Adipose tissue (tissue), 3 donors: ENCODE measurements at regions not wholly inside any gene's neighbourhood (a gene's known extent, or its start where the extent isn't known, plus 50 kb on each side); places are given as distances from the start of the nearest gene placed in this dataset.
"Not testable (repeated sequence)": the region's sequence is repeated elsewhere in the genome, so short reads cannot be mapped to it uniquely, and the experiment has no call there.

Experiments
- H3K27ac ChIP-seq: one replicate; pipeline ENCODE4 v1.5.1; 2013; ENCODE audit warnings: low read depth, low read length
- WGBS, 3 donors: extraction: QIAGEN DNeasy Blood & Tissue Kit; methylation state at CpG; one replicate each; pipeline ENCODE4 v1.1.7; 2013; 5-methylcytosine and 5-hydroxymethylcytosine counted together
- donor health status: healthy with polysubstance abuse.
- donor health status: Bipolar disorder and iron deficiency.
- donor health status: healthy.

DNA sequence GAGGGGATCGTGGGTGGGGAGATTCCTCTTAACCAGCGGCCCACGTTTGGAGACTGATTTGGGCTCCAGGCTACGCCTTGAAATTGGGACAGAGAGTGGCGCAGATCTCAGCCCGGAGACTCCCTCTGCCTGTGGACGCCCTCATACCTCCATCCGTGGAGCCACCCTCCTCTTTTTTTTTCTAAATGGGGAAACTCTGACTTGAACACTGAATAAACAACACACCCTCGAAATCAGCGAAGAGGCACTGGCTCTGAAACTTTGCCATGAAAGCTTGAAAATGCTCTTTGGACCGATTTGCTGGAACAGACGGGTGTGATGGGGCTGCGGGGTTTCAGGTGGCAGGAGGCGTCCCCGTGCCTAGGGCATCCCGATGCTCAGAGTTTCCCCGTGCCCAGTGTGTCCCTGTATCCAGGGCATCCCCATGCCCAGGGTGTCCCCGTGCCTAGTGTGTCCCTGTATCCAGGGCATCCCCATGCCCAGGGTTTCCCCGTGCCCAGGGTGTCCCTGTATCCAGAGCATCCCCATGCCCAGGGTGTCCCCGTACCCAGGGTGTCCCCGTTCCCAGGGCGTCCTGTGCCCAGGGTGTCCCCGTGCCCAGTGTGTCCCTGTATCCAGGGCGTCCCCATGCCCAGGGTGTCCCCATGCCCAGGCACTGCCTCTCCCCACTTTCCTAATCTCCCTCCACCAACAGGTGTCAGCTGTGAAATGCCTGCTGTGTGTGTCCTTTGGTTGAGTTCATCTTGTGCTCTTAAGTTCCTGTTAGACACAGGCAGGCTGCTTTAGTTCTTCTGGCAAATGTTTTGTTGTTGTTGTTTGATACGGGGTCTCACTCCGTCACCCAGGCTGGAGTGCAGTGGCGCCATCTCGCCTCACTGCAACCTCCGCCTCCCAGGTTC is 187.0 kb downstream of the SEC14L1 start:
- WGBS, 3 donors = 88 to 91% (median 91%) methylated on average over 29 of the region's 29 CpGs
- H3K27ac ChIP-seq = no peak overlapping the region

DNA sequence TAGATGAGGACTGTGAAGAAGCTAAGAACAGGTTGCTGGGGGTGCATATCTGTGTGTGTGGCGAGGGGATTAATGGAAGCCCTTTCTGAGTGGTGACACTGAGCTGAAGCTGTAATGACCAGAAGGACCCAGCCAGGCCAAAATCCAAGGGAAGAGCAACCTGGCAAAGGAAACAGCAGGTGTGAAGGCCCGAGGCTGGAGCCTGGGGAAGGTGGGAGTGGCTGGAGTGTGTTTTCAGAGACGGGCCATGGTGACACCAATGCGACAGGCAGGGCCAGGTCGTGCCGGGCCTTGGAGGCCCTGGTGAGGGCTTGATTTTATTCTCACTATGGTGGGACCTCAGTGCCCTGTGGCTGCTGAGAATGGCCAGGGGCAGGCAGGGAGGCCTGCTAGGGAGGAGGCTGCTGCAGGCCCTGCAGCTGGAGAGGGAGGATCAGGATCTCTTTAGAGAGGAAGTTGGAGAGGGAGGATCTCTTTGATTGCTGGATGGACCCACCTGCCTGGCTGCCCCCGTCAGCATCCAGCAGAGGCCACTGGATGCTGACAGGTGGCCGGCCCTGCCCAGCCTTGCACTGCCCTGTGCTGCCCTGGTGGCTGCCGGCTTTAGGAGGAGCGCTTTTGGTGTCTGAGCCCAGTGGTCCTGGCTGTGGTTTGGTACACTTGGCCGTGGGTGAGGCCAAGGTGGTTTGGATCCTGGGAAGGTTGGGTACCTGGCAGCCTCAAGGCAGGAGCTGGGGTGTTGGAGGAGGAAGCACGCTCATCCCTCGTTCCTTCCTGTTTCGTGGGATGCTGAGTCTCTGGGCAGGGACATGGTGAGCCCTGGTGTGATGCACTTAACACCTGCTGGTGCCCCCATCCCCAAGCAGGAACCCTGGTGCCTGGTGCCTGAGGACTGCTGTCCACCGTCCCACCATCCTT is 188.3 kb downstream of the SEC14L1 start:
- 82 to 85% (median 83%) methylated on average over 15 of the region's 15 CpGs for WGBS, 3 donors
- H3K27ac ChIP-seq = no peak overlapping the region

DNA sequence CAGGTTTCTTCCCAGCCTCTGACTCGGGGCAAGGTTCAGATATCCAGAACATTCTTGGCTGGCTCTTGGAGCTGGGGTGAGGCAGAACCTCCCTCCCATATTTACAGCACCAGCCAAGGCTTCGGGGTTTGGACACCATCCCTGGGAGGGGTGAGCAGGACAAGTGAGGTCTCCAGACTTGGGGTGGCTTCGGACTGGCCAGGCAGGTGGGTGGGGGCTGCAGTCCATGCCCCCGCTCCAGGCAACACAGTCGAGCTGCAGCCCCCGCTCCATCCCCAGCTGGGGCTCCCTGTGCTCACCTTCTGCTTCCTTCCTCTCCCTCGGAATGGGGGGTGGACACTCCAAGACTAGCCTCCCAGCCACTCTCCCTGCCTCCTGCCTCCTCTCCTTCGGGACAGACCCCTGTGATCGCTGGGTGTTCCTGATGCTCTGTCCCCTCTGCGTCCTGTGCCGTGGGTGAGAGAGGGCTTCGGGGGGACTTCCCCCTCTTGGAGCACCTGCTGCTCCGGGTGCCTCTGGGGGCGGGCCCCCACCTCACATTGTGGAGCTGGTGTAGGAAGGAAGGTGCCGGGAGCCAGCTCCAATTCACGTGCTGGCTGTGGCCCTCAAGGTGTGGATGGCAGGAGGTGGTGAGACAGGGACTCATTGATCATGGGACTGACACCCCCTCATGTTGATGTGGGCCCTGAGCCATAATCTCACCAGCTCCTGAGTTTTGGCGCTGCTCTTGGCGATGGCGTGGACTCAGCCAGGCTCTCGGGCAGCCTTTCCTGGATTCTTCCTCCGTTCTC is 189.2 kb downstream of the SEC14L1 start:
- WGBS, 3 donors = 85 to 87% (median 86%) methylated on average over 21 of the region's 21 CpGs
- H3K27ac ChIP-seq = no peak overlapping the region

DNA sequence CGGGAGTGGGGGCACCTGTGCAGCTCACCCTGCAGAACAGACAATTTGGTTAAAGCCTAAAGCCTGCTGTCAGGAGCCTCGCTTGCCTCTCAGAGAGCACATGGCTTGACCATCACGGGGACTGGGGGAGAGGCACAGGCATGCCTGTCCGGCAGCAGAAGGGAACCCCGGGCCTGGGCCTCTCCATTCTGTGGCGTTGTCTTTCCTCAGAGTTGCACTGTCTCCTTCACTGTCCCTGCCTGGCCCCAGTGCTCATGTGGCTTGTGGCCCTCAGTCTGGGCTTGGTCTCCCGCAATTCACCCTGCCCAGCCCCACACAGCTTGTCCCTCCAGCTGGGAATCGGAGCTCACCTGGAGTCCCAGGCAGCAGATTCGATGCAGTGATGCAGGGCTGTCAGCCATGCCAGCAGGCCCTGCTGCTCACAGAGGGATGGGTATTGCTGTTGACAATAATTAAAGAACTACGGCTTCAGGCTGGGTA is 189.9 kb downstream of the SEC14L1 start:
- 85 to 93% (median 91%) methylated on average over 10 of the region's 10 CpGs for WGBS, 3 donors
- H3K27ac ChIP-seq = no peak overlapping the region

DNA sequence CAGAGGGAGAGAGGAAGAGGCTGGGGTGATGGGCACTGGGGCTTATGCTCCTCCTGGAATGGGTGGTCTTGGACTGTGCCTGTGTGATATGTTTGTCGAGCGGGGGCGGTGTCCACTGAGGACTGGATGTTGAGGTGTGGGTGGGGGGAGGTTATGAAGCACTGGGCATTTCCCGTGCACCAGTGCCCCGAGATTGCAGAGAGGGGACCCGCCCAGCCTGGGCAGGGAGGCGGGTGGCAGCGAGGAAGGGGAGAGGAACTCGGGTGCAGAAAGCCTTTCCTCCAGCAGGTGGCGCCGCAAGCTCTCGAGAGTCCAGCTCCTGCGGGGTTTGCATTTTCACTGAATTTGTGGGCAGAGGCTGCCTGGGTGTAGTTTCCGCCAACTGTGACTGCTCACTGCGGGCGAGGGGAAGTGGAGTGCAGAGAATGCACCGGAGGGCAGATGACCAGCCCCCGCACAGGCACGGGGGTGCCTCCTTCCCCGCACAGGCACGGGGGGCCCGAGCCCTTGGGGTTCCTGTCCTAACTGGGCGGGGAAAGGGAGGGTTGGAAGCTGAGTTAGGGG is 190.6 kb downstream of the SEC14L1 start:
- H3K27ac ChIP-seq = no peak overlapping the region
- 10 to 11% (median 11%) methylated on average over 21 to 23 of the region's 23 CpGs for WGBS, 3 donors

DNA sequence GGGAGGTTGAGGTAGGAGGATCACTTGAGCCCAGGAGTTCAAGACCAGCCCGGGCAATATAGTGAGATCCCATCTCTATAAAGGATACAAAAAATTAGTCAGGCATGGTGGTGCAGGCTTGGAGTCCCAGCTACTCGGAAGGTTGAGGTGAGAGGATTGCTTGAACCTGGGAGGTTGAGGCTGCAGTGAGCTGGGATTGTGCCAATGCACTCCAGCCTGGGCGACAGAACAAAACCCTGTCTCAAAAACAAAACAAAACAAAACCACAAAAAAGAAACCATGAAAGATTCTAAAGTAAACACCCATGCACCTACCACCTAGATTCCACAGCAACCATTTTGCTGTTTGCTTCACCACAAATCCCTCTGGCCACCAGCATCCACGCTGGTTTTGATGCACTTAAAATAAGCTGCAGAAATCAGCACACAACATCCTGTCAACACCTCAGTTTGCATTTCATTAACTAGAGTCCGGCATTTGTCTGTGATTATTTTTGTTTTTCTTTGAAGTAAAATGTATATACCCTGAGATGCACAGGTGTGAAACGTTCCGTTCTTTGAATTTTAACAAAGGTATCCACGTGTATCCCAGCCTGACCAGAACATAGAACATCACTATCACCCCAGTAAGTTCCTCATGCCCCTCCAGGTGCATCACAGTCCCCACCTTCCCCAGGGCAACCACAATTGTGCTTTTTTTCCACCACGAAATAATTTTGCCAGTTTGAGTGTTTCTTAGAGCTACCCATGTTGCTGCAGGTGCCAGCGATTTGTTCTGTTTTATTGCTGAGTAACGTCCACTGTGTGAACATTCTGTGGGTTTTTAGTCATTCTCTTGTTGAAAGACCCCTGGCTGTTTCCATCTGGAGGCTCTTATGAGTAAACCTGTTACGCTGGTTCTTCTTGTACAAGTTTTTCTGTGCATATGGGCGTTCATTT is 191.5 kb downstream of the SEC14L1 start:
- H3K27ac ChIP-seq = no peak overlapping the region
- WGBS, 3 donors = 73 to 78% (median 78%) methylated on average over 13 of the region's 13 CpGs

DNA sequence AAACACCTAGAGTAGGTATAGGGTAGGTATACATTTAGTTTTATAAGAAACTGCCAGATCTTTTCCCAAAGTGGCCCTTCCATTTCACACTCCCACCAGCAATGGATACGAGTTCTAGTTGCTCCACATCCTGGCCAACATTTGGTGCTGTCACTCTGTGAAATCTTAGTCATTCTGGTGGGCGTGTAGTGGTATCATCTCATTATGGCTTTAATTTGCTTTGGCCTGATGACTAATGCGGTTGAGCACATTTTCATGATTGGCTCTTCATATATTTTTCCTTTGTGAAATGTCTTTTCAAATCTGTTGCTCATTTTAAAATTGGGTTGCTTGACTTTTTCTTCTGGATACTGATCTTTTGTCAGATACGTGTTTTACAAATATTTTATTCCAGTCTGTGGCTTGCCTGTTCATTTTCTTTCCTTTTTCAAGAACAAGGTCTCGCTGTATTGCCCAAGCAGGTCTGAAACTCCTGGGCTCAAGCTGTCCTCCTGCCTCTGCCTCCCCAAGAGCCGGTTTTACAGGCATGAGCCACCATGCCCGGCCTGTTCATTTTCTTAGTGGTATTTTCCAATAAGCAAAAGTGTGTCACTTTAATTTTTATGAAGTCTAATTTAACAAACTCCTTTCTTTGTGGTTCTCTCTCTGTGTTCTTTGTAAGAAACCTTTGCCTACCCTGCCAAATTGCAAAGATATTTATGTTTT is 192.4 kb downstream of the SEC14L1 start:
- H3K27ac ChIP-seq = no peak overlapping the region
- WGBS, 3 donors = 81 to 92% (median 85%) methylated on average over 7 of the region's 7 CpGs

DNA sequence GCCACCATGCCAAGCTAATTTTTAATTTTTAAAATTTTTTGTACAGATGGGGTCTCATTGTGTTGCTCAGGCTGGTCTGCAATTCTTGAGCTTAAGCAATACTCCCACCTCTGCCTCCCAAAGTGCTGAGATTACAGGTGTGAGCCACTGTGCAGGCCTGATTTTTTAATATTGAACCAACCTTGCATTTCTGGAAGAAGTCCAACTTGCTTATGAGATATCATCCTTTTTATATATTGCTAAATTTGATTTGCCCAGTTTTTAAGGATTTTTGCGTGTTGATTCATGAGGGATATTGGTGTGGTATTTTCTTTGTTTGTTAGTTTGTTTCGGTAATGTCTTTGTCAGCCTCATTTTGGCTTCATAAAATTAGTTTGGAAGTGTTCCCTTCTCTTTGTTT is 196.4 kb downstream of the SEC14L1 start:
- WGBS, 3 donors = 95 to 99% (median 97%) methylated on average over 2 of the region's 2 CpGs
- no peak overlapping the region for H3K27ac ChIP-seq

DNA sequence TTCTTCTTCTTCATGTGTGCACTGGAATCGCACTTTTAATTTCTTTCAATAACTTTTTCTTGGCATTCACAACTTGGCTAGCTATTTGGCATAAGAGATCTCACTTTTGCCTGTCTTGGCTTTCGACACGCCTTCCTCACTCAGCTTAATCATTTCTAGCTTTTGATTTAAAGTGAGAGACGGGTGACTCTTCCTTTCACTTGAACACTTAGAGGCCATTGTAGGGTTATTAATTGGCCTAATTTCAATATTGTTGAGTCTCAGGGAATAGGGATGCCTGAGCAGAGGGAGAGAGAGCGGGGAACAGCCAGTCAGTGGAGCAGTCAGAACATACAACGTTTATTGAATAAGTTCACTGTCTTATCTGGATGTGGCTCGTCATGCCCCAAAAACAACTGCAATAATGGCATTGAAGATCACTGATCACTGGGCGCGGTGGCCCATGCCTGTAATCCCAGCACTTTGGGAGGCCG is 200.3 kb downstream of the SEC14L1 start:
- 69 to 75% (median 74%) methylated on average over 10 of the region's 10 CpGs for WGBS, 3 donors
- H3K27ac ChIP-seq = no peak overlapping the region

DNA sequence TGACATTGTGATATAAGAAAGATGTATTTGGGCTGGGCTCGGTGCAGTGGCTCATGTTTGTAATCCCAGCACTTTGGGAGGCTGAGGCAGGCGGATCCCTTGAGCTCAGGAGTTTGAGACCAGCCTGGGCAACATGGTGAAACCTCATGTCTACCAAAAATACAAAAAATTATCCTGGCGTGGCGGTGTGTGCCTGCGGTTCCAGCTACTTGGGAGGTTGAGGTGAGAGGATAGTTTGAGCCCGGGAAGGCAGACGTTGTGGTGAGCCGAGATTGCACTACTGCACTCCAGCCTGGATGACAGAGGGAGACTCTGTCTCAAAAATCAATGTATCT is 201.9 kb downstream of the SEC14L1 start:
- not testable (repeated sequence) for H3K27ac ChIP-seq
- WGBS, 3 donors = 53 to 78% (median 74%) methylated on average over 8 of the region's 8 CpGs

DNA sequence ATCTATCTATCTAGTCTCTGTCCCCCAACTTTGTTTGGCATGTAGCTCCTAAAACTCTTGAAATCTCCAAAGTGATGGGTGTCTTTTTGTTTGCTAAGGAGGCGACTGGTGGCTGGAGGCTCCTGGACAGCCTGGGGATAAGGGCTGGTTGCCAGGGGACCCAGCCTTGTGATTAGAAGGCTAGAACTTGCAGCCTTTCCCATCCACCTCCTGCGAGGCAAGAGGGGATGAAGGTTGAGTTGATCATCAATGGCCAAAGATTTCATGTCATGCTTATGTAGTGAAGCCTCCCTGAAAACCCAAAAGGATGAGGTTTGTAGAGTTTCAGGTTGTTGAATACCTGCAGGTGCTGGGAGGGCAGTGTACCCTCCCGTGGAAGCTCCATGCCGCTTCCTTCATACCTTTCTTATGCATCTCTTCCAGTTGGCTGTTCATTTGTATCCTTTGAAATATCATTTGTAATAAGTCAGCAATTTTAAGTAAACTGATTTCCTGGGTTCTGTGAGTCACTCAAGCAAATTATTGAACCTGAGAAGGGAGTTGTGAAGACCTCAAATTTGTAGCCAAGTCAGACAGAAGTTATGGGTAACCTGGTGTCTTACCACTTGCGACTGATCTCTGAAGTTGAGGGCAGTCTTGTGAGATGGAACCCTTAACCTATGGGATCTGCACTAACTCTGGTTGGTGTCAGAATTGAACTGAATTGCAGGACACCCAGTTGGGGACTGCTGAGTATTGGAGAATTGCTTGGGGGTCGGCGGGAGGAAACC is 202.4 kb downstream of the SEC14L1 start:
- WGBS, 3 donors = 87 to 96% (median 92%) methylated on average over 7 of the region's 7 CpGs
- H3K27ac ChIP-seq = no peak overlapping the region

DNA sequence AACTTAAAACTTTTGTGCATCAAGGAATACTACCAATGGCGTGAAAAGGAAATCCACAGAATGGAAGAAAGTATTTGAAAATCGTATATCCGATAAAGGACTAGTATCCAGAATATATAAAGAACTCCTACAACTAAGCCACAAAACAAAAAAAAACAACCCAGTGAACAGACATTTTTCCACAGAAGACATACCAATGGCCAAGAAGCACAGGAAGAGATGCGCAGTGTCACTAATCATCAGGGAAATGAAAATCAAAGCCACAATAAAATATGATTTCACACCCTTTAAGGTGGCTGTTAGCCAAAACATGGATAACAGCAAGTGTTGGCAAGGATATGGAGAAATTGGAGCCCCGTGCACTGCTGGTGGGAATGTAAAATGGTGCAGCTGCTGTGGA is 203.3 kb downstream of the SEC14L1 start:
- 96 to 98% (median 97%) methylated on average over 5 of the region's 5 CpGs for WGBS, 3 donors

DNA sequence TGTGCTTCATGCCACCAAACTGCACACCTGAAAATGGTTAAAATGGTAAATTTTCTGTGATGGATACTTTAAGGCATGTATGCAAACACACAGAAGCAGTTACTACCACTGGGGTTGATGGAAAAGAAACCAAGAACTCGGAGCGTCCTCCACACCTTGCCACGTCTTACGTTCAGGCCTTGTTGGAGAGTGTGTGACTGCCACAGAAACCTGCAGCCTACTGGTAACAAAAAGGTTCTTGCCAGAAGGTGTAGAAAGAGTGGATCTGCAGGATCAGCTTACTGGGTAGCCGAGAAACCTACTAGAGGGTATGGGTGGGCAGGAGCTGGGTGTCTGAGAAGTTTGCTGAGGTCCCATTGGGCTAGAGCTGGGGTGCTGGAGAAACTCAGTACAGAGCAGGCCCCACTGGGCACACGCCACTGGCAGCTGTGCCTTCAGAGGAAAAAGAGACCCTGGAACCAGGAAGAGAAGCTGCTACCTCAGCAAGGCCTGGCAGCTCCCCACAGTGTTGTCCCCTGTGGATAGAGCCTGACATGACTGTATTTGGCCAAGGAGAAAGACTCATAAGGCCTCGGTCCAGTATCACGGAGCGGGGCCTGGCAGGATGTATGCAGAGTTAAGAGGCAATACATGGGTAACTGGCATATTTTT is 204.6 kb downstream of the SEC14L1 start:
- 87 to 93% (median 88%) methylated on average over 9 of the region's 9 CpGs for WGBS, 3 donors
- no peak overlapping the region for H3K27ac ChIP-seq

More for the DNA sequence above, 203.3 kb downstream of the SEC14L1 start:
- no peak overlapping the region for H3K27ac ChIP-seq

DNA sequence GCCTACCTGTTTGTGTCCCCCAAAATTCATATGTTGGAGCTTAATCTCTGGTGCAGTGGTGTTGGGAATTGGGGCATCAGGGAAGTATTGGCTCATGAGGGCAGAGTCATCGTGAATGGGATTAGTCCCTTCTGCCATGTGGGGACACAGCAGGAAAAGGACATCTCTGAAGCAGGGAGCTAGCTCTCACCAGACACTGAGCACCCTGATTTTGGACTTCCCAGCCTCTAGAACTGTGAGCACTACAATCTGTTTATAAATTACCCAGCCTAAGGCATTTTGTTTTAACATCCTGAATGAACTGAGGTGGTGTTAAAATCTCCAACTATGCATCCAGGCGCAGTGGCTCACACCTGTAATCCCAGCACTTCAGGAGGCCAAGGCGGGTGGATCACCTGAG is 206.0 kb downstream of the SEC14L1 start:
- H3K27ac ChIP-seq = no peak overlapping the region
- 94 to 97% (median 95%) methylated on average over 3 of the region's 3 CpGs for WGBS, 3 donors

DNA sequence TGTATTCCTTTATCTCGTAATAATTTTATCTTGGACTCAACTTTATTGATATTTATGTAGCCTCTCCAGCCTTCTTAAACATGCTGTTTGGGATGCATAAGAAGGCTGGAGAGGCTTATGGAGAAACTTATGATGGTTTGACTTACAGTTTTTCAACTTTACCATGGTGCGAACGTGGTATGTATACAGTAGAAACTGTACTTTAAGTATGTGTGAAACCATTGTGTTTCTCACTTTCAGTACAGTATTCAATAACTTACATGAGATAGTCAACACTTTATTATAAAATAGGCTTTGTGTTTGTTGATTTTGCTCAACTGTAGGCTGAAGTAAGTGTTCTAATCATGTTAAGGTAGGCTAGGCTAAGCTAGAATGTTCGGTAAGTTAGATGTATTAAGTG is 206.8 kb downstream of the SEC14L1 start:
- H3K27ac ChIP-seq = no peak overlapping the region
- 93 to 95% (median 94%) methylated on average over 4 of the region's 4 CpGs for WGBS, 3 donors
